Muscle of arm (tissue), 1 donor: ENCODE measurements at regions not wholly inside any gene's neighbourhood (a gene's known extent, or its start where the extent isn't known, plus 50 kb on each side); places are given as distances from the start of the nearest gene placed in this dataset.
A peak's percentile ranks its signal among the peaks of the same experiment; 100 is the strongest.

Experiments
- DNase-seq: peaks from one replicate; pipeline ENCODE4 v3.0.0-alpha.2; 2013

DNA sequence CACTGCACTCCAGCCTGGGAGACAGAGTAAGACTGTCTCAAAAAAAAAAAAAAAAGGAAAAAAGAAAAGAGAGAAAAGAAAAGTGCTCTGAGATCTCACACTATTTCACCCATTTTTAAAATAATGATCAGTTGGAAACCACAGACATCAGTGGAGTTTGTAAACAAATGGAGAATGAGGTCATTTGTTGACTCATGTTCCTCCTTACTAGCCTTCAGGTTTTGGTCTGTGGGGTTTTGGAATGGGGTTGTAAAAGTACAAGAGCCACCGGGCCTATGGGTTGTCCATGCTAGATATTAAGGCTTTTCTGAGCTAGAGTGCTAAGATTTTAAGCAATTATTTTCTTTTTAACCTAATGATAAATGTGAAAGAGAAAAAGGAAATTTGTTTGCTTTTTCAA, 104.4 kb upstream of the PRL start:
- no peak for DNase-seq

DNA sequence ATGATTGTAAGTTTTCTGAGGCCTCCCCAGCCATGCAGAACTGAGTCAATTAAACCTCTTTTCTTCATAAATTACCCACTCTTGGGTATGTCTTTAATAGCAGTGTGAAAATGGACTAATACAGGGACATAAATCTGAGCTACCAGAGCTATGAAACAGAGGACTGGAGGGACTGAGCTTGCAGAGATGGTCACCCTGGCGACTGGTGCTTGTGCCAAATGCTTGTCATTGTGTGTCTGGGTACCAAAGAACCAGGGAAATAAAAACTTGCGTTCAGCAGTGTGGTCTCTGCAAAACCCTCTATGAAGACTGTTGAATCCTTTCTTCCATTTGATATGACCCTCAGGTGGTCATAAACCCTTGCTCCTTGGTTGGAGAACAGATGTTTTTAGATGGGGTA, 105.1 kb upstream of the PRL start:
- DNase-seq = no peak

- DNase-seq = no peak
Measured at GRCh38 chr6:22409486-22409885, 112.7 kb upstream of the PRL start.

DNA sequence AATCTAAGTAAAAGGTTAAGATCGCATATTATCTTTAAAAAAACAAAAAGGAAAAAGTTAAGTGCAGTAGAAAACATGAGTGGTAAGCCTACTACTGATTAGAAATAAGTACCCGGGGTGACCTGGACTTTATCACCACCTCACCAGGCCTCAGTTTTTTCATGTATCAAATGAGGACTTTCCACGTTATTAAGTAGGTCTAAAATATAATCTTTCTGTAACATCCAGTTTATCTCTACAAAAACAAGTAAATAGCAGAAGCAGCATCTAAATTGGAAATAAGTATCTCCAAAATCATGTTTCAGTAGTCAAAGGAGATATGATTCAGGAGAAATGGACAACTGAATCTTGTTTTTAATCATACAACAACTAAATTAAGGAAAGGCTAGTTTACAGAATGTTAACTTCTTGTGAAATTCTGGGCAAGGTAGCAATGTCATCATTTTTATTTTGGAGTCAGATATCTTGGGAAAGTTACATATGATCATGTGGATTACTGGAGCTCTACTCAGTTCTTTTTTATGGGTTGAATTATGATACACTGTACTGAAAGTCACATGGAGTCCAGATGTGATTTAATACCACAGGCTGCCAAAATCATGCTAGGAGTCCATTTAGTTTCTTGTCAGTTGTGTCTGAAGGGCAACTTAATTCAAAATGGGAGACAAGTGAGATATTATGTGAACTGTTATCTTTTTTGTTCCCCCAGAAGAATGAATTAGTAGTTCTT, 114.7 kb upstream of the PRL start:
- DNase-seq = peak; percentile 46

DNA sequence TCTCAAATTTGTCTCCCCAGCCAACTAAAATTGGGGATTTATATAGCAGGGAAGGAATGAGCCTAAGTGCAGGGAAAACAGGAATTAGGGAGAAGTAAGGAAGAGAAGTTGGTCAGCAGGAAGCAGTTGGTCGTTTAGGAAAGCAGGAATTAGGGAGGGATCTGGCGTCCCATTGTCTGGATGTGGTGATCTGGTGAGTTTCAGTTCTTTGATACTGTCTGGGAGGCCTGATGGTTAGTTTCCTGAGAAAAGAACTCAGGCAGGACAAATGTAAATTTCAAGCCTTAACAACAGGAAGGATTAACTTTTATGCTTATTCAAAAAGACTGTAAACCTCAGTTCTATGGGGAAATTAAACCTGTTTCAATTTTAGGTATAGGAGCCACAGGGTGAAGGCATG, 116.2 kb upstream of the PRL start:
- DNase-seq = no peak

- DNase-seq = no peak
Measured at GRCh38 chr6:22413681-22414311, 117.0 kb upstream of the PRL start.

- DNase-seq = no peak
Measured at GRCh38 chr6:22418714-22419113, 121.9 kb upstream of the PRL start.

DNA sequence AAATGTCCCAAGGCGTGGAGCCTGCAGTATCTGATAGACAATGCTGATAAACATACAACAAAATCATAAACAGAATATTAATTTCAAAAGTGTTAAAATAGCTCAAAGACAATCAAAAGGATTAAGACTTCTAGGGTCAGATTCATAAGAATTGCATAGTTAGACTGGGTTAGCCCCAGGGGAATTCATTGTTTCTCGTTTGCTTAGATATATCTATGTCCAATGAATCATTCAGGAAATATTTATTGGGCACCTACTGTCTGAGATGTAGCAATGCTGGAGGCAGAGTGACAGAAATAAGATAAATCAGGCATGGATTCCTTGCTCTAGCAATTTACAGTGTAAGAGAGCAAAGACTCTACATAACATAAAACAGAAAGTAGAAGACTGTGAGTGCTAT, 124.4 kb upstream of the PRL start:
- DNase-seq = no peak

GRCh38 chr6:22424196-22424595, 127.4 kb upstream of the PRL start:
- DNase-seq = no peak

- no peak for DNase-seq
Measured at GRCh38 chr6:22432060-22432459, 135.2 kb upstream of the PRL start.

DNA sequence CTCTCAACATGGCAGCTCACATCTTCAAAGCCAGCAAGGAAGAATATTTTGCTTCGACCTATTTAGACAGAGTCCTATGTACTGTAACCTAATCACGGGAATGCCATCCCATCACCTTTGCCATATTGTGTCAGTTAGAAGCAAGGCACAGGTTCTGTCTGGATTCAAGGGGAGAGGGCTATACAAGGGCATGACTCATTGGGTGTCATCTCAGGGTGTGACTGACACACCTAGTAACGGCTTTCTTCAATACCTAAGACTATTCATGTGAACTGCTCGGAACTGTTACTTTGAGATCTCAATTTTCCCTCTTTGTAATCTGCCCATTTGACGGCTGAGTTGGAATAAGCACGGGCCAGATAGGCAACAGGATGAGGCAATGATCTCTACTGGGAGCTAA, 135.6 kb upstream of the HDGFL1 start:
- no peak for DNase-seq

GRCh38 chr6:22435151-22435550, 134.2 kb upstream of the HDGFL1 start:
- no peak for DNase-seq

DNA sequence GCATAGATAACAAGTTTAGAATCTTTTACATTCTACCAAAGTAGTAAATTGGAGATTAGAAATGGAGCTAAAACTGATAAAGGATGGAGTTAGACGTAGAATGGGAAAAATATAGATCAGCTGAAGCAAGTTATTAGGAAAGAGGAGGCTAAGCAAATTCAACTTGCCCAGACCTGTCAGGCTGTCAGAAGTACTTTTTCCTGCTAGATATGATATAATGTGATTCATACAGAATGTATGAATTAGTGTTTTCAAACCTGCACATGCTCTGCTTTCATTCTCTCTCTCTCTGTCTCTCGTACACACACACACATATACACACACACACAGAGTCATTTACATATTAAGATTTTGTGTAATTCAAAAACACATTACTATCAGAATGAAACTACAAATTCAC, 133.2 kb upstream of the HDGFL1 start:
- no peak for DNase-seq

- no peak for DNase-seq
Measured at GRCh38 chr6:22437665-22438064, 131.7 kb upstream of the HDGFL1 start.

- no peak for DNase-seq
Measured at GRCh38 chr6:22442826-22443225, 126.5 kb upstream of the HDGFL1 start.

- DNase-seq = no peak
Measured at GRCh38 chr6:22444330-22444729, 125.0 kb upstream of the HDGFL1 start.

- DNase-seq = no peak
Measured at GRCh38 chr6:22445946-22446345, 123.4 kb upstream of the HDGFL1 start.

DNA sequence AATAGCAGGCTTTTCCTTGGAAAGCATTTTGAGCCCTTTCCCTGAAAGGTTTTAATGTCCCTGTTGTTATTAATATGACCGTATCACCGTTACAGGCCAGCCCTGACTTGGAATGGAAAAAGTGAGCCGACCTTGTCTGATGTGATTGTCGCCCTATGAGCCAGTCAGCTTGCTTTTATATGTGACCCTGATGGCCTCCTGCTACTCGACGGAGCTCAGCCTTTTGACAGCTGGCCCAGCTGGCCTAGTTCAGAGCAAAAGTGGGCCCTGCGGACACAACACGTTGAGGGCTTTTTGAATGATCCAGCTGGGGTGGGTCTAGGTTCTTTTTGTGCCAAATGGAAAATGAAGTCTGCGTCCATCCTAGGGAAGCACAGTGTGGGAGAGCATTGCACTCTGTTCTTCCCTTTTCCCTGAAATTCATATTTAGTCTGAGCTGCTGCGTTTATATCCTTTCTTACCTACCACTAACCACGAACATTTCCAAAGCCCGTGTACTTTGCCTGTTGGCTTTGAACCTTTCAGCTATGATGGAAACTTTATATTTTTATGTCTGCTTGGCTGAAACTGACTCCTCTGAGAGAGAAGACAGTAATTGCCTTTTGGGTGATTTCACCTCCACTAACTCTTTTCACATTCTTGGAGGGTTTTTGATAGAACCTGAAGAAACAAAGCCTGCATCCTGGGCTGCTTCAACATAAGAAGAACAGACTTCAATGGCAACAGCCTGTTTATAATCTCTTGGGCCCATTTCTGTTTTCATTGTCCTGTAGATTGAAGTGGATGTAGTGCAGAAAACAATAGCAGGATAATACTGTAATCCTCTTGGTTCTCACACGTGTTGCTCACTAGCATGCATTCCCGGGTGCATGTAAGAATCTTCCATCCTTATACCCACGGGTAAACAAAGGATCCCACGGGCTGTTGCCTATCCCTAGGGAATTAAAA, 121.8 kb upstream of the HDGFL1 start:
- DNase-seq = peak; percentile 84

DNA sequence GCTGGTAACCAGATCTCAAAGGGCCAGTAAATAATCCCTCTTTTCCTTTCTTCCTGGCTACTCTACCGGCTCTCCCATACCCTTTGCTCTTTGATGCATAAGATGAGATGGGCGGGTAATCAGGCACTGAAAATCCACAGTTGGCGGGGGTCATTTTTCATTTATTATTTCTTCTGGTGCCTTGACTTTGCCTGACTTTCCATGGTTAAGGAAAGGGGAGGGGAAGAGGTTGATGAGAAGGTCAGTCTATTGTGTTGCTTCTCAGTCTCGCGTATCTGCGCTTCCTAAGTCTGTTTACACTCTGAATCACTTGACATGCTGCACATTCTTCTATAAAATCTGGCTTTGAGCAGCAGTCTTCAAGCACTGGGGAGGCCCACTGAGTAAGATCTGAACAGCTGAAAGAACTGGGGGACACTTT, 121.1 kb upstream of the HDGFL1 start:
- DNase-seq = peak; percentile 28

DNA sequence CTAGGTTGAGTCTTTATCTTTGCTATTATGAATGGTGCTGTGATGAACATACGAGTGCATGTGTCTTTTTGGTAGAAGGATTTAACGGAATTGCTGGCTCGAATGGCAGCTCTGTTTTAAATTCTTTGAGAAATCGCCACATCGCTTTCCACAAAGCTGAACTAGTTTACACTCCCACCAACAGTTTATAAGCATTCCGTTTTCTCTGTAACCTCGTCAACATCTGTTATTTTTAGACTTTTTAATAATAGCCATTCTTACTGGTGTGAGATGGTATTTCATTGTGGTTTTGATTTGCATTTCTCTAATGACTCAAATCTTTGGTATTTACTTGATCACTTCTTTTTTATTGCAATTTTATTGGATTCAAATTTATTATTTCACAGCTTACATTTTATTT, 117.4 kb upstream of the HDGFL1 start:
- no peak for DNase-seq

DNA sequence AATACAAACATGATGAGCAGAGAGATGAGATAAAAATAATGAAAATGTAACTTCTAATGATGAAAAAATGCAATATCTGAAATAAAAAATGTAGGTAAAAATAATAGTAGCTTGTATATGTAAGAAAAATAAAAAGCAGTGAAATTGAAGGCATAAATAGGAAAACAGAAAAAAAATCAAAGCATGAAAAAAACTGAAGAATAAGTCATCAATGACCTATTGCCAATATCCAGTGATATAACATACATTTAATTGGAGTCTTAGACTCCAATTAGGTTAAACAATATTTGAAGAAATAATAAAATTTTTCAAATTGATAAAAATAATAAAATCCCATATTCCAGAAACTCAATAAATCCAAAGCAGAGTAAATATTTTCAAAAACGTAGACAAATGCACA, 114.0 kb upstream of the HDGFL1 start:
- no peak for DNase-seq

DNA sequence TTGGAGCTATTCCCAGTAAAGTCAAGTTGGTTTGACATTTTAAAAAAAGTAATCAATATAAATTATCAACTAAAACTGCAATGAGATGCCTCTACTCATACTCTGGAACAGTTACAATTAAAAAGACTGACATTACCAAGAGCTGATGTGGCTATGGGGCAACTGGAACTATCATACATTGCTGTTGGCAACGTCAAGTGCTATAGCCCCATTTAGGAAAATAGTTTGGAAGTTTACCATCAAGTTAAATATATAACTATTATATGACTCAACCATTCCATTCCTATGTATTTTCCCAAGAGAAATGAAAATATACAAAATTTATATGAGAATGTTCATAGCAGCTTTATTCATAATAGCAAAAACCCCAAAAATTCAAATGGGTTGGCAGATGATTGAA, 111.4 kb upstream of the HDGFL1 start:
- DNase-seq = no peak
